MM.1S (cell line): ENCODE measurements at regions not wholly inside any gene's neighbourhood (a gene's known extent, or its start where the extent isn't known, plus 50 kb on each side); places are given as distances from the start of the nearest gene placed in this dataset.

Experiments used
- DNase-seq: peaks from one replicate; pipeline ENCODE4 v3.0.0-alpha.2; 2015
- H2AFZ ChIP-seq: fragments of 300-600 bp; sonication (generic); 2 replicates; pipeline ENCODE4 v1.6.0; 2016; ENCODE audit warnings: antibody characterized with exemption, low read length
- H3F3A ChIP-seq: fragments of 300-600 bp; sonication (generic); 2 replicates; pipeline ENCODE4 v1.6.1; 2016; ENCODE audit warnings: mild to moderate bottlenecking, antibody characterized with exemption, low read length, moderate library complexity, mixed read lengths; ENCODE audit not compliant: insufficient read depth
- H3K27ac ChIP-seq: fragments of 300-600 bp; sonication (generic); 2 replicates; pipeline ENCODE4 v1.5.1; 2016; ENCODE audit warnings: mild to moderate bottlenecking, low read length
- H3K27me3 ChIP-seq: fragments of 300-600 bp; sonication (generic); replicated peaks from 2 replicates; pipeline ENCODE4 v1.6.0; 2016; ENCODE audit warnings: low read length; ENCODE audit not compliant: insufficient read depth
- H3K36me3 ChIP-seq: fragments of 300-600 bp; sonication (generic); replicated peaks from 2 replicates; pipeline ENCODE4 v1.6.1; 2016; ENCODE audit warnings: mild to moderate bottlenecking, low read length, mixed read lengths; ENCODE audit not compliant: insufficient read depth
- H3K4me1 ChIP-seq: fragments of 300-600 bp; sonication (generic); 2 replicates; pipeline ENCODE4 v1.6.1; 2016; ENCODE audit warnings: low read length, mixed read lengths
- H3K4me2 ChIP-seq: fragments of 300-600 bp; sonication (generic); 2 replicates; pipeline ENCODE4 v1.6.0; 2016; ENCODE audit warnings: low read depth, low read length
- H3K4me3 ChIP-seq: fragments of 300-600 bp; sonication (generic); 2 replicates; pipeline ENCODE4 v1.5.1; 2016; ENCODE audit warnings: low read length, mixed read lengths
- H3K79me2 ChIP-seq: fragments of 300-600 bp; sonication (generic); 2 replicates; pipeline ENCODE4 v1.6.1; 2016; ENCODE audit warnings: mixed run types, low read length, mixed read lengths
- H3K9ac ChIP-seq: fragments of 300-600 bp; sonication (generic); 2 replicates; pipeline ENCODE4 v1.6.1; 2016; ENCODE audit warnings: low read length, mixed read lengths
- H3K9me2 ChIP-seq: fragments of 300-600 bp; sonication (generic); replicated peaks from 2 replicates; pipeline ENCODE4 v1.6.1; 2016; ENCODE audit warnings: mild to moderate bottlenecking, low read length, mixed read lengths; ENCODE audit not compliant: insufficient read depth
- H3K9me3 ChIP-seq: fragments of 300-600 bp; sonication (generic); replicated peaks from 2 replicates; pipeline ENCODE4 v1.6.1; 2016; ENCODE audit warnings: mild to moderate bottlenecking, low read length, mixed read lengths; ENCODE audit not compliant: insufficient read depth
- H4K20me1 ChIP-seq: fragments of 300-600 bp; sonication (generic); 2 replicates; pipeline ENCODE4 v1.6.1; 2016; ENCODE audit warnings: mild to moderate bottlenecking, low read length, moderate library complexity, mixed read lengths; ENCODE audit not compliant: insufficient read depth
- EZH2 ChIP-seq: fragments of 300-600 bp; sonication (generic); optimal IDR thresholded peaks from 2 replicates; pipeline ENCODE3; 2017; ENCODE audit warnings: low read depth, mild to moderate bottlenecking, antibody characterized with exemption, low read length, mixed read lengths
- EZH2phosphoT487 ChIP-seq: fragments of 300-600 bp; sonication (generic); IDR thresholded peaks from 2 replicates; pipeline ENCODE4 v1.6.1; 2018; ENCODE audit warnings: antibody characterized with exemption, low read length
- TF ChIP-seq, protein P1 (sequence below): fragments of 300-600 bp; sonication (generic); IDR thresholded peaks from 2 replicates; pipeline ENCODE4 v1.5.1; 2016; ENCODE audit warnings: antibody characterized with exemption, low read length, mixed read lengths

GRCh38 chr2:191539068-191539467 lies 138.9 kb upstream of the NABP1 start:
- Histone ChIP-seq H3K9me2 (no peaks in the 10 kb centered on the region), H3F3A (no peaks in the 10 kb centered on the region), H3K4me3 (no peak overlapping the region), H3K27ac (no peak overlapping the region), H3K9me3 (no peaks in the 10 kb centered on the region), H3K4me1 (no peaks in the 10 kb centered on the region), H2AFZ (no peak overlapping the region), H3K36me3 (no peaks in the 10 kb centered on the region), H3K9ac (no peak overlapping the region), H3K79me2 (no peaks in the 10 kb centered on the region), H3K4me2 (no peak overlapping the region), H3K27me3 (no peaks in the 10 kb centered on the region), H4K20me1 (no peaks in the 10 kb centered on the region)
- DNase-seq: peak; percentile 42
- TF ChIP-seq, protein P1, sequence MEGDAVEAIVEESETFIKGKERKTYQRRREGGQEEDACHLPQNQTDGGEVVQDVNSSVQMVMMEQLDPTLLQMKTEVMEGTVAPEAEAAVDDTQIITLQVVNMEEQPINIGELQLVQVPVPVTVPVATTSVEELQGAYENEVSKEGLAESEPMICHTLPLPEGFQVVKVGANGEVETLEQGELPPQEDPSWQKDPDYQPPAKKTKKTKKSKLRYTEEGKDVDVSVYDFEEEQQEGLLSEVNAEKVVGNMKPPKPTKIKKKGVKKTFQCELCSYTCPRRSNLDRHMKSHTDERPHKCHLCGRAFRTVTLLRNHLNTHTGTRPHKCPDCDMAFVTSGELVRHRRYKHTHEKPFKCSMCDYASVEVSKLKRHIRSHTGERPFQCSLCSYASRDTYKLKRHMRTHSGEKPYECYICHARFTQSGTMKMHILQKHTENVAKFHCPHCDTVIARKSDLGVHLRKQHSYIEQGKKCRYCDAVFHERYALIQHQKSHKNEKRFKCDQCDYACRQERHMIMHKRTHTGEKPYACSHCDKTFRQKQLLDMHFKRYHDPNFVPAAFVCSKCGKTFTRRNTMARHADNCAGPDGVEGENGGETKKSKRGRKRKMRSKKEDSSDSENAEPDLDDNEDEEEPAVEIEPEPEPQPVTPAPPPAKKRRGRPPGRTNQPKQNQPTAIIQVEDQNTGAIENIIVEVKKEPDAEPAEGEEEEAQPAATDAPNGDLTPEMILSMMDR: peak; percentile 61
- TF ChIP-seq EZH2phosphoT487: no peak

DNA sequence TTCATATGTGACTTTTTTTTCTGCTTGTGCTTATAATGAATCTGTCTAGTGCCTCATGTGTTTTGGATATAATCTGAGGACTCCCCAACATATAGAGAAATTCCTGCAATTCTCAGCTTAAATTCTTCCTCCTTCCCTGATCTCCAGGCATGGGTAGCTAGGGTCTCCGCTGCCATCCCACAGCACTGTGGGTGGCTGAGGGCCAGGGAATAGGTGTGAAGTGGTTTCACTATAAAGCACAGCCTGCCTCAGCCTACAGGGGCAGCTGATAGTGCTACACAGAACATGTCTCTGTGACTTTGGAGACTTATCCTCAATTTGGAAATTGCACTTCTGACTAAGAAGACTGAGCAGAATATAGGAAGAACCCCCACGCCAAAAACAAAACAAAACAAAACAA lies 137.3 kb upstream of the NABP1 start:
- no peaks in the 10 kb centered on the region for H3F3A ChIP-seq
- H3K27me3 ChIP-seq: no peaks in the 10 kb centered on the region
- TF ChIP-seq EZH2: no peak
- no peak for TF ChIP-seq EZH2phosphoT487
- TF ChIP-seq, protein P1: no peak
- H3K4me3 ChIP-seq: no peak overlapping the region
- no peak overlapping the region for H3K4me2 ChIP-seq
- H3K9ac ChIP-seq: no peak overlapping the region
- H3K36me3 ChIP-seq: no peaks in the 10 kb centered on the region
- H3K27ac ChIP-seq: no peak overlapping the region
- no peak overlapping the region for H2AFZ ChIP-seq
- no peaks in the 10 kb centered on the region for H3K9me2 ChIP-seq
- no peaks in the 10 kb centered on the region for H3K9me3 ChIP-seq
- no peaks in the 10 kb centered on the region for H3K79me2 ChIP-seq
- DNase-seq: no peak
- H4K20me1 ChIP-seq: no peaks in the 10 kb centered on the region
- no peaks in the 10 kb centered on the region for H3K4me1 ChIP-seq

DNA sequence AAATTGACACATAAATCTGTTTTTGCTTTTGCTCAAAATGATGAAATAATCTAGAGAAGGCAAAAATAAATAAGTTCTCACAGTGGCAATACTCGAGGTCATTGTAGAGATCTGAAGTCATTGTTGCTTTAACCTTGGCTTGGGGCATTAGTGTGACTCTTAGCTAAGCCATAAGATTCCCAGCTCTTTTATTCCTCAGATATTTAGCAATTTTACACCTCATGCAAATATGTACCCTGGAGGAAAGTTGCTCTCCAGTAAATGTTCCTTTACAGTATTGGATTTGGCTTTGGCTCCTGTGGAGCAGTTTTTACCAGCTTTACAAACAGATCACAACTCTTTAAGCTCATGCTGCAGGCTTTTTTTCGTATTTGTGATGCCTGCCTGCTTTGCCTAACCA lies 134.2 kb upstream of the NABP1 start:
- Histone ChIP-seq H3K27me3 (no peaks in the 10 kb centered on the region), H3K9me3 (no peaks in the 10 kb centered on the region), H3K36me3 (no peaks in the 10 kb centered on the region), H3K9me2 (no peaks in the 10 kb centered on the region), H3K4me3 (no peak overlapping the region), H3K4me1 (no peaks in the 10 kb centered on the region), H3K4me2 (no peak overlapping the region), H3K9ac (no peak overlapping the region), H4K20me1 (no peaks in the 10 kb centered on the region), H3K79me2 (no peaks in the 10 kb centered on the region), H3K27ac (no peak overlapping the region), H2AFZ (no peak overlapping the region), H3F3A (no peaks in the 10 kb centered on the region)
- TF ChIP-seq EZH2 (no peak), EZH2phosphoT487 (no peak)
- TF ChIP-seq, protein P1: no peak
- no peak for DNase-seq
